T-helper 2 cell (primary cell): ENCODE measurements at regions not wholly inside any gene's neighbourhood (a gene's known extent, or its start where the extent isn't known, plus 50 kb on each side); places are given as distances from the start of the nearest gene placed in this dataset.

Experiments
- DNase-seq, 5 experiments: peaks; one replicate each; pipeline versions ENCODE4 v3.0.0 to v3.0.0-alpha.2; 2012 to 2022

DNA sequence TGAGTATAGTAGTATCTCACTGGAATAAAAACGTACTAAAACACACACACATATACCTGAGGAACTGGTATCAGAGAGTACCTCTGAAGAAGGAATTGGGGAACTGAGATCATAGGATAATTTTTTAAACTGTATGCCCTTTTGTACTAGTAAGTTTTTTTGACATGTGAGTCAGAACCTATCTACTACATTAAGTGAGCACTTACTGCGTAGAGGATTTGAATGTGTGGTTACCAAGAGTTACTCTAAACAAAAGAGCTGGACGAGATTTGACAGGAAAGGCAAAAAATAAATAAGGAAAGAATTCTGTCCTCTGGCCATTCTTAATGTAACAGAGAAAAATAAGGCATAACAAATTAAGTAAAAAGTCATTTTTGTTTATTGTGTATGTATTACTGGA is 546.5 kb upstream of the FAT1 start:
- no peak for DNase-seq

DNA sequence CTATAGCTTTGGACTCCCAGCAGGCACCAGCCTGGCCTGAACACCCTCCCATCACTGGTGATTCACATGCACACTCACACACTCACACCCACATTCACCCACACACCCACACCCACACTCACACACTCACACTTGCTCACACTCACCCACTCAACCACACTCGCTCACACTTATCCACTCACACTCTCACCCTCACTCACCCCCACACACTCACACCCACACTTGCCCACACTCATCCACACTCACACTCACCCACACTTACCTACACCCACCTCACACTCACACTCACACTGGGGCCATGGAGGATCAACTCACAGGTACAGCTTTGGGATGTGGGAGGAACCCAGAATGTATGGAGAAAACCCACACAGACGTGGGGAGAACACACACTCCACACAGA is 548.2 kb upstream of the FAT1 start:
- no peak for DNase-seq

DNA sequence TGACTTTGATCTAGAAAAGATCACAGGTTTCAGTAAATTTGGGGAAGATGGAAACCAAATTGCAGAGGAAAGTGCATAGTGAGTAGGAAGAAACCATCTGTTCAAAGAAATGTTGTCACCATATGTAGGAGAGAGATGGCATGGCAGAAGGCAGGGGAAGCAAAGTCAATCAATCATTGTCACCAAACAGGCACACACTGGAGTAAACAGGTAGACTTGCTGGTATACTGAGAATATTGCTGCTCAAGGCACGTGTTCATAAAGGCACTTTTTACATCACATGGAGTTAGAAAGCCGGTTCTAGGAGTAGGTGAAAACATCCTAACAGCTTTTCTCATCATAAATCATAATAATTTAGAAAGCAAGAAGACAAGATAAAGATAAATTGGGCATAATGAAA is 550.5 kb upstream of the FAT1 start:
- DNase-seq, result no peak

DNA sequence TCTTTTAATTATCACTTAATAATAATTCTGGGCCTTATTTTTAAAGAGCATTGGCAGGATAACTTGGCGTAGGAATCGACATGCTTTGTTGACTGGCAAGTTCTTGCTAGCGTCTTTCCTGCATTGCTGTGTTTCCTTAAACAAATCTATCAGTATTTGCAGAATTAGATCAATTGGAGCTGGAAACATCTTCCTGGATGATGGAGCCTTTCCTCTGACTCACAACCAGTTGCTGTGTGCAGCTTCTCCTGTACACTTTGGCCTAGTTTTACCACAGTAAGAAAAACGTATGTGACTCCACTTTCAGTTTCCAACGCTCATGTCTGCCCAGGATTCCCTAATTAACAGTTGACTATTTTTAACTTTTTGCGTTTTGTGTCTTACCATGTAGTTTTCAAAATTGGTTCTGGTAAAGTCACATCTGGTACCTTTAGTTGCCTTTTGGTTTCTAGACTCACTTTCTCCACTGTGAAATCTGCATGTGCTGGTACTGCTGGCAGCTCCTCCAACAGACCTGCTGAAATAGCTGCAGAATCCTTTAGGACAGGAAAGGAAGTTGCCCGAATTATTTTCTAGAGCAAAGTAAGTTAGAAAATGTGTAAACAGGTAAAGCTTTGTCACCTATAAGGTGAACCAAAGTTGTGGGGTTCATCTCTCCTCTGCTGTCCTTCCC is 553.2 kb upstream of the FAT1 start:
- DNase-seq, result no peak

GRCh38 chr4:187283201-187283955 is 559.7 kb upstream of the FAT1 start:
- DNase-seq, result no peak

DNA sequence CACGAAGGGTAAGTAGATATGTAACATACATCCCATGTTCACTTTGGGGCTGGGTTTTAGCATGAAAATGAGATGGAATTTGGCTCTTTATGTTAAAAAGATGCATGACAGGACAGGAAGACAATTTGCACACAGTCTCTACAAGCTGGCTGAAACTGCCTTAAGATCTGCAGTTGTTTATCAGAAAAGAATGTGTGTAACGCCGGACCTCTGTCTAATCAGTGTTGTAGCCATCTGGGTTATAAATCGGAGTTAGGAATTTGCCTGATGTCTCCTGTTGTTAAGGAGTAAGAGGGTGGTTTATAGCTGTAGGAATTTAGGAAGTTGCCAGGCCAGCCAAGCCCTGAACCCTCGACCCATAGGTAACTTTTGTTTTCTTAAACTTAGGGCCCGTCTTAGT is 562.9 kb upstream of the FAT1 start:
- no peak for DNase-seq

DNA sequence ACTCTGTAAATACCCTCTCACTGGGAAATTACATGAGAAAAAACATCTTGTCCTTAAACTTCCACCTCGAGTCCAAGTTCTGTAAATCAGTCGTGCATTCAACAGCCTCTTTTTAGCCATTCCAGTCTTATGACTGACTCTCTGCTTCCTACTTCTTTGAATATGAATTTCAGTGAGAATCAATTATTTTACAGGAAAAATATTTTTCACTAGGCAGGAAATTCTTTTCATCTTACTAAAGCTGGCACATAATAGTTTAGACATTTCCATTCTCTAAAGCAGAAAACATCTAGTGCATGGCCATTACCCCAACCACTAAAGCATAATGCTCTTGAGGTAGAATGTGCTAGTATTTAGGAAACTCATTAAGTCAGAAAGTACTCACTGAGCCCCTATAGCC is 565.7 kb upstream of the FAT1 start:
- no peak for DNase-seq

- no peak for DNase-seq
These were observed 571.2 kb upstream of the FAT1 start for GRCh38 chr4:187294861-187295260.

DNA sequence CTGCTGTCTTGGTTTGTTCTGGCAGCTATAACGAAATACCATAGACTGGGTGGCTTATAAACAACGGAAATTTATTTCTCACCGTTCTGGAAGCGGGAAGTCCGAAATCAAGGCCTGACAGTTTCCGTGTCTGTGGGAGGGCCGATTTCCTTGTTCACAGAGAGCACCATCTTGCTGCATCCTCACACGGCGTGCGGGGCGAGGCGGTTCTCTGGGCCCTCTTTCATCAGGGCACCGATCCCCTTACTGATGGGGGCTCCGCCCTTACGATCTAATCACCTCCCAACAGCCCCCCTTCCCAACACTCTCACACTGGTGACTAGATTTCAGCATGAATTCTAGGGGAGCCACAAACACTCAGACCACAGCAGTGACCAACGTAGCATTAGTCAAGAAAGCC is 578.3 kb upstream of the FAT1 start:
- no peak for DNase-seq

- no peak for DNase-seq
These were observed 578.9 kb upstream of the FAT1 start for GRCh38 chr4:187302457-187303150.

DNA sequence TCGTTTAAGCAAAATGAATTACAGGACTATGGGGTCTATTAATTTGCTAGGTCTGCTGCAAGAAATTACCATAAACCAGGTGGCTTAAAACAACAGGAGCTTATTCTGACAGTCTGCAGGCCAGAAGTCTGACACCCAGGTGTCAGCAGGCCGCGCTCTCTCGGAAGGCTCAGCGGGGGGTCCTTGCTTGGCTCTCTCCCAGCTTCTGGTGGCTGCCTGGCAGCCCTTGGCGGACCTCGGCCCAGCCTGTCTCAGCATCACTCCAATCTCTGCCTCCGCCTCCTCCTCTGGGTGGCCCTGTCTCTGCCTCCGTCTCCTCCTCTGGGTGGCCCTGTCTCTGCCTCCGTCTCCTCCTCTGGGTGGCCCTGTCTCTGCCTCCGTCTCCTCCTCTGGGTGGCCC is 580.5 kb upstream of the FAT1 start:
- DNase-seq, result no peak

- DNase-seq, result no peak
These were observed 583.5 kb upstream of the FAT1 start for GRCh38 chr4:187307131-187307530.

- no peak for DNase-seq
These were observed 585.8 kb upstream of the FAT1 start for GRCh38 chr4:187309456-187309855.

DNA sequence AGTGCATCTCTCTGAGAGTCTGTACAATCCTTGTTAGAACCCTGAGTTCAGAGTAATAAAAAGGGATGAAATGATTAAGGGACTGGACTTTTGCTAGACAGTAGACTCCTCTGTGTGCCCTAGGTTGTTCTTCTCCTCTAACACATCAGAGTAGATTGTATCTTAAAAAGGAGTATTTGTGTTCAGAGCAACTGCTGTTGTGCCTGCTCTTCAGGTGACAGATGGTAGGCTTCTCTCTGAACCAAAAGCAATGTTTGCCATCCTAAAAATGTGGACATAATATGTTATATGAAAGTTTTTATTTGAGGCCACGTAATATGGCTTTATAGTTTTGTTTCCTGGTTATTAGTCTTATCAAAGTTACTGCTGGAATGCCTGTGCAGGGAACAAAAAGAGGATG is 588.6 kb upstream of the FAT1 start:
- no peak for DNase-seq

- no peak for DNase-seq
These were observed 594.1 kb upstream of the FAT1 start for GRCh38 chr4:187317799-187318198.

GRCh38 chr4:187321711-187322110 is 598.1 kb upstream of the FAT1 start:
- no peak for DNase-seq

- no peak for DNase-seq
These were observed 608.5 kb upstream of the FAT1 start for GRCh38 chr4:187332141-187332540.

- no peak for DNase-seq
These were observed 609.5 kb upstream of the FAT1 start for GRCh38 chr4:187333151-187333550.

GRCh38 chr4:187335339-187335738 is 611.7 kb upstream of the FAT1 start:
- DNase-seq, result no peak

DNA sequence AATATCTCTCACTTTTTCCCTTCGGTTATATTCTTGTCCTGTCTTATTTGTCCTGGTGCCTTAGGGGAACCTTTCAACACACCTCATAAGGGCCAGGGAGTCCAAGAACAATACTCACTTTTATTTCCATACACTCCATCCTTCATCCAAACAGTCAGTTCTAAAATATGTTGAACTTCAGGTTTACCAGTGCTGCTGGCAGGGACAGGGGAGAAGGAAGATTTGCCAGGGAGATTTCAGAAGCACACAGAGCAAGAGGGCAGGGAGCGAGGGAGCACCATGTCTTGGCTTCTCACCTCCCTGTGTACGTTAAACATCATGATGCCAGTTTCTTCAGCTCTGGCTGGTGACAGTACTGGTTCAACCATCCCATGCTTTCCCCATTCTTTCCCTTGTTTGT is 631.1 kb upstream of the FAT1 start:
- DNase-seq, result no peak

DNA sequence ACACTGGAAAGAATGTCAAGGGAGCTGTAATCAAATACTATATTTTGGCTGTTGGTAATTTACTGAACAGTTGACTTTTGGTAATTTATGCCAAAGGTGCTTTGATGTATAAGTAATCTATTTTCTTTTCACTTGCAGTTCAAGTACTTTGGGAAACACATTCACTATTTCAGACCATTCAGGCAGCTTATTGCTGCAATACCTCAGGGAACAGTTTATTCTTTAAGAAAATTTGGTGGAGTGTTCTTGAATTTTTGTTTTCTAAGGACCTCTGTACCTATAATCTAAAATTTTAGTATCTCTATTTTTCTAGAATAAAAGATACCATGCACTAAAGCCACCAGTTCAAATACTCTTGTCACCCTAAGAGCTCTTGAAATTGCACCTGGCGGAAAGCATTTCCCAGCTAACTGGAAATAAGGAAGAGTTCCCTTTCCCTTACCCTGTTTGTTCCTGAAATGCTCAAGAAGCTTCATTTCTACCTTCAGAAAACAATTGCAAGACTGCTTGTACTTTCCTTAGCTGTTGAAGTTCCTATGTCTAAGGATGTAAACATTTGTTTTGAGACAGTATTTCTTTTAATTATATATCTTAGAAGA is 633.5 kb upstream of the FAT1 start:
- no peak for DNase-seq

GRCh38 chr4:187357821-187358220 is 634.2 kb upstream of the FAT1 start:
- no peak for DNase-seq
